TTC549 (cell line): ENCODE measurements at regions not wholly inside any gene's neighbourhood (a gene's known extent, or its start where the extent isn't known, plus 50 kb on each side); places are given as distances from the start of the nearest gene placed in this dataset.

Source experiments
- FAIRE-seq: peaks from 2 replicates; lab custom pipeline; 2012; peaks lifted over from hg19 to GRCh38; lab: Jason Lieb, UNC

GRCh38 chr1:192524223-192524622 is 51.4 kb upstream of the RGS1 start:
- no peak for FAIRE-seq
